HG03354 (cell line): ENCODE measurements at regions not wholly inside any gene's neighbourhood (a gene's known extent, or its start where the extent isn't known, plus 50 kb on each side); places are given as distances from the start of the nearest gene placed in this dataset.

Source experiments
- ATAC-seq: cut with Tn5 transposase; IDR thresholded peaks from one replicate; pipeline ENCODE4 v1.9.1; 2021; ENCODE audit warnings: mild to moderate bottlenecking; ENCODE audit not compliant: unreplicated experiment, poor library complexity, severe bottlenecking

DNA sequence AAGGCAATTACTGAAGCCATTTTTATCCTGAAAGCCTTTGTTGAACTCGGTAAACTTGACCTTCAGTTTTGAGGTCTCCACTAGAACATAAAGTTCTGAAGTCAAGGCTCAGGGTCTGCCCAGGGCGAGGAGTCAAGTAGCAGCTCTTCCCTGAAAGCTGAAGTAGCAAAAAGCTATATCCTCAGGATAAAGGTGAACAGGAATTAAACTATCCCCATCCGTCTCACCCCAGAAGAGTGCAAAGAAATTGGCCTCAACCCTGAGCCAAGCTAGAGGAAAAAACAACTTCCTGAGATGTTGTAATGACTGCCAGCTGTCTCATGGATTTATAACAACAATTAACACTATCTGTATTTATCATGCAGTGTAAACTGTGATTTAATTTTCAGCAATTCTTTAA lies 590.8 kb downstream of the SPRY1 start:
- no peak for ATAC-seq

DNA sequence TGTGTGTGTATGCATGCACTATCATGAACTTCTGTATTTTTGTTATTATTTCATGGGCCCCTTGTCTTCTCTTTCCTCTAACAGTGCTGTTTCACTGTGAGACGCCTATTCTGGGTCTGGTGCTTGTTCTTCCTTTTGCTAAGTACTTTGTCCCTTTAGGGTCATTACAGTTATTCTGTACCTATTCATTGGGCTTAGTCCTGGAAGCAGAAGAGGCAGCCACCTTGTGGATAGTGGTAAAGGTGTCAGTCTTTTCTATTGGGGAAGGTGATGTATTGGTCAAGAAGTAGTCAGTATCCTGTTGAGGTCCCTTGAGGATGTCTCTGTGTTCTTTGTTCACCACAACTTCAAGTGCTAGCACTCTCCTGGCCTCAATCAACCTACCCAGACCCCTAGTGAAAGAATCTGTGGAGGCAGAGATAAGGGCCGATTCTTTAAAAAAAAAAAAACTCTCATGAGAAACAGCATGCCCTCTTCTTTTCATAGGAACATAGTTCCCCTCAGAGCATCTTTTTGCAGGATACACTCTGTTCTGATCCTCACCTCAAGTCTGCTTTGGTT lies 593.8 kb downstream of the SPRY1 start:
- no peak for ATAC-seq

DNA sequence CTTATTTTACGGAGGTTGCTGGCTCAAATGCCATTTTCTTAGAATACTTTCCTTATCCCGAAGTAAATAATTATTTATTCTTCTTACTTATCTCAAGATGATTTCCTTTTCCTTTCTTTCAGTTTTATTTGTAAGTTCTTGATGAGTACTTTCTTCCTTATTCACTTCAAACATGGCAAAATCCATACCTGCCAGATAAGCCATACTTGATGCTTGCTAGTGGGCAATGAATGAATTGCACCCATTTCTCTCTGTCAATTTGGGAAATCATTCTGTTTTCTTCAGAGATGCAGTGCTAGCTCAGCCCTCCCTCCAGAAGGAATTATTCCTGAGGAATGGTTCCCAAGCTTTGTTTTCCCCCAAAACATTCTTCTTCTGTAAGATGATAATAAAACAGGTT lies 598.3 kb downstream of the SPRY1 start:
- ATAC-seq, result no peak

DNA sequence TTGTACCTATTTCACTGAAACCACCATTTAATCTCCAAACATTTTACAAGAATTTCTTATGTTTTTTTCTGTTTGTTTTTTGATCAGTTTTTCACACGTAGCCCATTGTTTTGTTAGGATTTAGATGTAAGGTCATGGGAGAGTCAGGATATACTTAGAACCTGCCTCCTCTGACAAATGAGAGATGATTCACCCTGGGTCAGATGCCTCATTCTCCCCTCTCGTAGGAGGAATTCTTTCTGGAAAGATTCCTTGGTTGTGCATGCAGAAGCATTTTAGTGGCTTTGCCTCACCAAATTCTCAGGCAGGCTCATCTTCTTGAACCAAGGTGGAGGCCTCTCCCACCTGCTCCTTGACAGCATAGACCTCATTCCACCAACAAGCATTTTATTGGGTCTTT lies 599.3 kb downstream of the SPRY1 start:
- ATAC-seq, result no peak

DNA sequence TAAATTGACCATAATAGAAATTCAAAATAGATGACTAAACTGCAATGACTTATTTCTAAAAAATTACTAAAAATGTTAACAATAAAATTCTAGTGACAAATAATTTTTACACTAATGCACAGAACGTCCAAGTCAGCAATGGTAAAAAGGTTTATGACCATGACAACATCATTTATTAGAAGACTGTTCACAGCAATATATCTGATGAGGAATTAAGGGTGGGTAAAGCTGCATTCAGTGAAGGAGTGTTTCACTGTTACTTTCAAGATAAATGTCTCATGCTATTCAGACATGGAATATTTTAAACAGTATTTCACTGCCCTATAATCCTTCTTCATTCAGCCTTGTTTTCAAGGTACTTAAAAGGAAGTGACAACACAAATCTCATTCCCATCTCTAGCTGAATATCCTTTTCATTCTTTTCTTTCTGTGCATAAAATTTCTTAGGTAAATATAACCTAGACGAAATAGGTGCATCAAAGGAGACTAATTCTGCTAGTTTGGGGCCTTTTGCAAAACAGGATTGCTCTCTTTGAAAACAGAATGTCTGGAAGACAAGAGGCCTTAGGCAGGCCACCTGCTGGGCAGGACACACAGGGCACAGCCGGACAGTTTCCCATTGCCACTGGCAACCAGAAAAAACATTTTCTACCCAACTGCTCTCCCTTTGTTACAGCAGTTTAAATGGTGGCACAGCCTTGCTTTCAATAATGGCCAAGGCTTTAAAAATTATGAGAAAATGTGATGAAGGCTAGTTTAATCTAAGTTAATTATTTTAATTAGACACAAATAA lies 600.3 kb downstream of the SPRY1 start:
- no peak for ATAC-seq

DNA sequence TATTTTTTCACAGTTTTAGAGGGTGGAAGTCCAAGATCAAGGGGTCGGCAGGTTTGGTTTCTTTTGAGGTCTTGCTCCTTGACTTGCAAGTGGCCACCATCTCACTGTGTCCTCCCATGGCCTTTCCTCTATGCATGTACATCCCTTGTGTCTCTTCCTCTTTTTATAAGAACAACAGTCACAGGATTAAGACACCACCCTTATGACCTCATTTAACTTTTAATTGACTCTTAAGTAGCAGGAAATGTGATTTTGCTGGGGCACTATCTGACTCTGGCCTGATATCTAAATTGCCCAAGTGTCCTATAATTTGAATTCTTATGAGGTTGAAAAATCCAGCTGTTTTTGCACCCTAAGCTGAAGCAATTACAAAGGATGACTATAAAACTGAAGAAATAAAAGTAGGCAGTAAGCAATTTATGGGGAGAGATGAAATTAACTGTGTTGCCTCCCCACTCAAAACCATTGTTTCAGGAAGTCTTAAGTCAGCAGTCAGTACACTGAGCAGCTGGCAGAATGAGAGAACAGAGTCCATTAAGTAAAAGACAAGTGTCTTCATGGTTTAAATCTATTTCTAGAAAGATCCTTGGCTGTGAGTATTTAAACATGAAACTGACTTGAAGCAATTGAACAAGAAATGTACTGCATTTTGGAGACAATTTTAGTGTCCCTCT lies 601.3 kb downstream of the SPRY1 start:
- ATAC-seq, result no peak

DNA sequence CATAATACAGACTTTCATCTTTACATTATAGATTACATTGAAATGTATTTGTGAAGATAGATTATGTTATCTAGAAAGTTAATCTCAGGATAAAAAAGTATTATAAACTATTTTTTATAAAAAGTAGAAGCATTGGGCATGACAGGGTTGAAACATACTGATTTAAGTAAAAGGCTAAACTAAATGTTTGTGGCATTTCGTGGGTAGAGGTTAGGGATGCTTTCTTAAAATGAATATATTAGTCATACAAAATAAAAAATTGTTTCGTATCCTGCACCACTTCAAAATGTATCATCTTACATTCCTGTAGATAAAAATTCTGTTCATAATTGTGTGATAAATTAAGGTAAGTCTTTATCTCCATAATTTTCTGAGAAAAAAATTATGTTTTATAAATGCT lies 603.6 kb downstream of the SPRY1 start:
- ATAC-seq, result no peak

DNA sequence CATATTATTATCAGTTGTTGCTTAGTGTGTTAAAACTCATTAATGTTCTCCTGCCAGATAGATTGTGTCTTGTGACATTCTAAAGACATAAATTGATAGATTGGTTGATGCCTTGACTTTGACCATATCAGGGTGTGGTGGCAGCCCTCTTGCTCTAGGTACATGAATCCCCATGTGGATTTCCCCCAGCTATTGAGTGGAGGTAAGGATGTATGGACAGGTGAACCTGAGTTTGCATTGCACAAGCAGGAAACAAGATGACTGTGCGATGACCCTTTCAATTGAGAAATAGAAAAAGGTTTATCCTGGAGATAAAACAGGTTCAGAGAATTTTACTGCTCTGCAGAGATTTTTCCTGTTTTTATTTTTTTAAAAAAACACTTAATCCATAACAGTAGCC lies 619.2 kb downstream of the SPRY1 start:
- no peak for ATAC-seq

DNA sequence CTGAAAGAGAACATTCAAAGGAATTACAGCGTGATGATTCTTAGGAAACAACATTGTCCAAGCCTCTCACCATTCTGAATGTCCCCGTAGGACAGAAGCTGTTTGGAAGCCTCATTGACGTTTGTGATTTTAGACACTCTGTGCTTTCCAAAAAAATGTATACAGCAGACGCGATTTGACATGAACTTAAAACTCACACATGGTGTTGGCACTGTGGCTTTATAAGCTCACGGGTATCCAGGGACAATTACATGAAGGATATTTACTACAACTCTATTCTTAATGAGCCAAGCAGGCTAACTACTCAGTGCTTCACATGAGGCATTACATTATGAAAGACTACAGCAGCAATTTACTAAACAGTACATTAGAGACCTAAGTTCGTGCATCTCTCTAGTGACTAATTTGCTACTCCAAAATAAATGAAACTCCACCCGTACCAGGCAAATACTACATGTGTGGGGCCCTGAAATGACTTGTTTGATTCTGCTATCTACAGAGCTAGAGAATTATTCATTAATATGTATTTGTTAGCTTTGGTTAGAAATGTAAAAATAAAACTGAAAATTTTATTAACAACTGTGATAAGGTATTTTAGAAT lies 620.7 kb downstream of the SPRY1 start:
- no peak for ATAC-seq

DNA sequence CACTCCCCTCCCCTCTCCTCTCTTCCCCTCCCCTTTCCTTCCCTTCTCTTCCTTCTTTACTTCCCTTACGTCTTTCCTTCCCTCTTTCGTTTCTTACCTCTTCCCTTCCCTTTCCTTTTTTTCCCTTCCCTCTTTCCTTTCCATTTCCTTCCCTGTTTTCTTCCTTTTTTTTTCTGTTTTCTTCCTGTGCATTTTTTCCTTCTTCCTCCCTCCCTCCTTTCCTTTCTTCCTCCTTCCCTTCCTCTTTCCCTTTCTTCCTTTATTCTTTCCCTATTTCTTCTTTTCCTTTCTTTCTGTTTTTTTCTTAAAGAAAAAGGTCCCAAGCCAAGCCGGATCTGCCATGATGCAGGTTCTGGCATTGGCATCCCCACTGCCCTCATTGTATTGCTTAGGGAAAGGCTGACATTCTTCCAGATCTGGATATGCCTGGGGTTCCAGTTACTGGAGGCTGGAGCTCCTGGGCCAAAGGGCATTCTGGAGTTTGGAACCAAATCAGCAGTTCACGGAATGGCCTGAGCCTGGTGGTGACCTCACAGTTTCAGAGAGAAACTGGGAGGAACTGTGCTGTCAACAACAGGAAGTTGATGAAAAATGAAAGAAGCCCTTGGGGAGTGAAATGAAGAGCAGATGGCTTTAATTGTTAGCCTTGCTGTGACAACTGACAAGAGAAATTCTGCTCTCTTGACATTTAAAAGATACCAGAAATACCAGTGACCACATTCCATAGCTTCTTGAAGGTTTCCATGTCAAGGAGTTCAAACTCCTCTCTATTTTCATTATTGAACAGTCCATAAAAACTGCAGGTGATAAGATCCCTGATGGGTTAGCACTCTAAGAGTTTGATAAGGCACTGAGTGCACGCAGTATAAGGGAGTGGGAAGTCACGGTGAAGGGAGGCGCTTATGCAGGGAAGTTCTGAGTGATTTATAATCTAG lies 622.1 kb downstream of the SPRY1 start:
- ATAC-seq, result peak; percentile 99

DNA sequence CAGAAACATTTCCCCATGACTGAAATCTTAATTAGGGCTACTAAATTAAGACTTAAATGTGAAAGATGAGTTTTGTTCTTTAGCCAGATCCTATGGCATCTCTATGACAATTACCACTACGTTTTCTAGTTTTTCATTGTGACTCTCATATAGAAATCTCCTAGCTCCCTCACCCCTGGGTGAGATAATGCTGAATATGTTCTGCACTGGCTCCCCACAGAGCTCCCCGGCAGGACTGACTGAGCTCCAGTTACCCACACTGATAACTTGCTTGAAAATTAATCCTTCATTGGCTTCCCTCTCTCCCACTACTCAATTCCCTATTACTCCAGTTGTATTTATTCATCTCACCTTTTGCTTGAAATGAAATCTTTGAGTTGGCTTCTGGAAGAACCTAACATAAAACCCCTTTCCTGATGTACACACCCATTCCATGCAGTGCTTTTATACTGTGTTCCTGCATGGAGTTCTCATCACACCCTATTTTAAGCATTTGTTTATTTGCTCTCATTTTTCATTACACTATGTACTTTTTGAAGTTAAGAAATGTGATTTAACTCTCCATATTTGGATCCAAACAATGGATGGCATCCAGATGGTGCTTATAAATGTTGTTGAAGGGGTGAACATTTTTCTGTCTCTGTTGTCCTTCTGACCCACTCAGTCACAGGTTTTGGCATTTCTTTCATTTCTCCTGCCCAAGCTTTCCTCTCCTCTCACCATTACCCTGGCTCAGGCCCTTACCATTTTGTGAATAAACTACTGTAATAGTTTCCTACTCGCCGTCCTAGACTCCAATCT lies 623.4 kb downstream of the SPRY1 start:
- ATAC-seq, result no peak

DNA sequence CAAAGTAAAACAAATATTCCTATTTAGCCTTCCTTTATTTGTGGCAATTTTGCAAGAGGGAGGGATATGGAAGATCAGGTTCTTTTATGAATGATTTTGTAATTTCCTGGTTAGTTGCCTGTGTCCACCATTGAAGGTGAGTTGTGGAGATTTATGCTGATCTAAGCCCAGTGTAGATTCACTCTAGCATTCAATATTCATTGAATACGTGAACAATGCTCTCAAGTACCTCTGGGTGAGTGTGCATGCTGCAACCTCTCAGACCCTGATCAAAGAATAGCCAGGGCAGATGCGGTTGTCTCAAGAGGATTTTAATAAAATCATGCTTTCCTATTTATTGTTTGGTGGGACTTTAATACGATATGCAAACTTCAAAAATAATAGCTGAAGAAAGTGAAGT lies 628.4 kb downstream of the SPRY1 start:
- no peak for ATAC-seq

DNA sequence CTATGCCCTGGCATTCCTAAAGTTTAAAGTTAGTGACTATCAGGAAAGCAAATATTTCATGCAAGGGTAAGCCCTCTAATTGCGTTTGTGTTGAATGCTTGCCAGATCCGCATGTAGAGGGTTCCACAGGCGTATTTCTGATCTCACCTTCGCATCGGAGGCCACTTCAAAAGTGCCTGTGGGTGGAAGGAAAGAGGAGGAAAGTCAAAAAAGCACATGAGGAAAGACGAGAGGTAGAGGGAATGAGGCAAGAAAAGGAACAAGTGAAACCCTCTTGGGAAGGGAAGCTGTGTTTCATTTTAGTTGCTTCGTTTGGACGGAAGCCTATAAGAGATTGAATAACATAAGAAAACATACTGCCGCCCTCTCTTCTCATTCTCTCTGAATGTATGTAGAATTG lies 628.8 kb downstream of the SPRY1 start:
- ATAC-seq, result no peak

DNA sequence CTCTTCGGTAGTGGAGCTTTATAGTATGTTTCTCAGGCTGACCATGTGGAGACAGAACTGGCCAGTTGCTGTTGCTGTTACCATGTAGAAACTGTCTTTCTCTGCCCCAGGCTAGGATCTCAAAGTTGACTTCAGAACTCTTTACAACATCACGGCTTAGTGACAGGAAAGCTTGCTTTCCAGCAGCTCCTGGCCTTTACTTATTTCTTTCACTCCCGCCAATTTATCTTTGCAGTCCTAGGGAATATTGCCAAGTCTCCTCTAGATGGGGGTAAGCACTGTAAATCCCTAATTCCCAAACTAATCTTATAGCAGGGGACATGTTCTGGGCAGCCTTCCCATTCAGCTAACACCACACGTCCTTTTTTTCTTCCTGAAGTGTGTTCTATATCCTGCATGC lies 631.6 kb downstream of the SPRY1 start:
- no peak for ATAC-seq

DNA sequence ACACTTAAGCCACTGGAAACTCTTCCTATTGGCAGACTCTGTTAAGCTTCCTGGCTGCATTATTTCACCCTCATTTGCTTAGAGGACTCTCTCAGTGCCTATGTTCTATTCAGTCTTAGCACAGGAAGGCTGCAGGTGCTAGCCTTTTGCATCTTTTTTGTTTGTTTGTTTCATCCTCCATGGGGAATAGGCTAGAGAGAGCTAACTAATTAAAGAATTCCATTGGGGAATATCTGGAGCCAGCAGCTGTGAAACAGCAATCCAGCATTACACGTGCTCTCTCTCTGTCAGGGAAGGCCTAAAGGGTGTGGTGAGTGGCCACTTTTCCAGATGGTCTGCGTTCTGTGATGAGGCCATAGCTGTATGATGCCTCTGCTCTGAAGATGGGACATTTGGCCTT lies 633.6 kb downstream of the SPRY1 start:
- ATAC-seq, result no peak

DNA sequence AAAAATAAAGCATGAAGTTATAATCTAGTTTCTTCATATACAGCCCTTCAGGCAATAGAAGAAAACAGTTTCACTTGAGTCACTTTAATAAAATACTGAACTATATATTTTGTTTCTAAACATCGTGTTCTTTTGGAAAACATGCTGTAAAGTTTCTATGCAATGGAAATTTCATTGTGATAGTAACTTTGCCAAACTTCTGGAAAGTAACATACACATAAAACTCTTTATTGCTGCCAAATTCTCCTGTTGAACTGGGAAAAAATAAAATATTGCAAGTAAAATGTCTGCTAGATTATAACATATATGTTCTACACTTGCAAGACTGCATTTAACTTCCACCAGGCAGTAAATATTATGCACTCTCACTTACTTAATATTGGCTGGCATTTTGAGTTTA lies 635.4 kb downstream of the SPRY1 start:
- ATAC-seq, result no peak

DNA sequence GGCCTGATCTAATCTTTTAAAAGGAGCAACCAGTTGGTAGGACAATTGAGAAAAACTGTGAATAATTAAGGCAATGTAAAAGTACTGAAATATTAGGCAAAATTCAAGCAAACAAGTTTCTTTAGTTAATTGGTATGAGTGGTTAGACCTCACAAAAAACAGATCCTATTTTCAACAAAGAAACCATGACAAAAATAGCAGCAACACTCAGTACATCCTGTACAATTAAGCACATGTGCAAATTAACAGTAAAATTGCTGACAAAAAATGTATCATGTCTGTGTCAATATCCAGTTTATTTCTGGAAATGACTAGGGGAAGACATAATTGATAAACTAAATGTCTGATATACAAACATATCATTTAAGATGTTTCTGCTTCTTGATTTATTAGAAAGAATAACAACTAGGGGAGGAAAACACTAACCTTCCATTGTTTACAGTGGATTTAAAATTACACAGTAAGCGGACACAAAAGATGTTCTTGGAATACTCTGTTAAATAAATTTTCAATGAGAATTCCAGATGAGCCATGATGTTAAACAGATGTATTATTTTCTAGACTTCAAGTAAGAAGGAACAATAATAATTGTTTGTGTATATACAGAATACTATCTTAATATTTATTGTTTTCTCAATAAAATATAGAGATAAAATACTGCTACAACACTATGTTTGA lies 638.9 kb downstream of the SPRY1 start:
- no peak for ATAC-seq

DNA sequence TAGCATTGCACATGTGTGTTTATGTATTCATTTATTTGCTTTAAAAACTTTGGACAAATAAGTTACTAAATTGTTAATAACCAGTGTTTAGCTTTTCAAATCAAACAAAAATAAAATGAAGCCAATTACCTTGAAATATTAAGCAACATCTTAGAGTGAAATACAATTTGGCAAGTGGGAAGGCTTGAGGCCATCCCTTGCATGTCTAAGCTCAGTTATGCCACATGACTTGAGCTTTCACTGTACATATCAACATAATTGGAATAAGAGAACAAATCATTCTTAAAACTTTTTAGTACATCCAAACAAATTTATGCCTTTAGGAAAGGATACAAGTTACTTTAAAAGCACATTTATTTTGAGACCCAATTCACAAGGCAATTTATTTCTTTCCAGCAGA lies 640.6 kb downstream of the SPRY1 start:
- no peak for ATAC-seq

DNA sequence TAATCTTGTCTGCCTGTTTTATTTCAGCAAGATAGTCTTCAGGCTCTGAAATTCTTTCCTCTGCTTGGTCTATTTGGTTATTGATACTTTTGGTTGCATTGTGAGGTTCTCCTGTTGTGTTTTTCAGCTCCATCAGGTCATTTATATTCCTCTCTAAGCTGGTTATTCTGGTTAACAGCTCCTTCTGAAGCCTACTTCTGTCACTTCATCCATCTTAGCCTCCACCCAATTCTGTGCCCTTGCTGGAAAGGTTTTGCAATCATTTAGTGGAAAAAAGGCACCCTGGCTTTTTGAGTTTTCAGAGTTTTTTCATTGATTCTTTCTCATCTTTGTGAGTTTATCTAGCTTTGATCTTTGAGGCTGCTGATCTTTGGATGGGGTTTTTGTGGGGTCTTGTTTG lies 647.7 kb downstream of the SPRY1 start:
- ATAC-seq, result no peak
